MM.1S (cell line): ENCODE measurements at regions not wholly inside any gene's neighbourhood (a gene's known extent, or its start where the extent isn't known, plus 50 kb on each side); places are given as distances from the start of the nearest gene placed in this dataset.

Experiments used
- EZH2 ChIP-seq: fragments of 300-600 bp; sonication (generic); optimal IDR thresholded peaks from 2 replicates; pipeline ENCODE3; 2017; ENCODE audit warnings: low read depth, mild to moderate bottlenecking, antibody characterized with exemption, low read length, mixed read lengths
- EZH2phosphoT487 ChIP-seq: fragments of 300-600 bp; sonication (generic); IDR thresholded peaks from 2 replicates; pipeline ENCODE4 v1.6.1; 2018; ENCODE audit warnings: antibody characterized with exemption, low read length
- TF ChIP-seq, protein P1 (sequence below): fragments of 300-600 bp; sonication (generic); IDR thresholded peaks from 2 replicates; pipeline ENCODE4 v1.5.1; 2016; ENCODE audit warnings: antibody characterized with exemption, low read length, mixed read lengths

DNA sequence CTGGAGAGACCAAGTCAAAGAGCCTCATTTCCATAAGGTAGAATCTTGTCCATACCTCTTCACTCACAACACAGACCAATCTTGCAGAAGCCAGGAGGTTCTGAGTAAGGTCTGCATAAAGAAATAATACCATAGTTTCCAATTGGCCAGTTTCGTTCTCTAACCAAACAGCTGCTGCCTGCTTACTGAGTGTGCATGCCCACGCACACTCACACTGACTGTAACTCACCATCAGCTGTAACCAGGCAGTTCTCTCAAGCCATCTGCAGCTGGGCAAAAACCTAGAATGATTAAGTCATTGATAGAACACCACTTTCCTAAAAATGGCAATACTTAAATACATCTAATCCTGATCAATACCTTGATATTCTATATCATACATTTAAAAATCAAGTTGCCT is 106.6 kb upstream of the VAV3 start:
- TF ChIP-seq, protein P1, sequence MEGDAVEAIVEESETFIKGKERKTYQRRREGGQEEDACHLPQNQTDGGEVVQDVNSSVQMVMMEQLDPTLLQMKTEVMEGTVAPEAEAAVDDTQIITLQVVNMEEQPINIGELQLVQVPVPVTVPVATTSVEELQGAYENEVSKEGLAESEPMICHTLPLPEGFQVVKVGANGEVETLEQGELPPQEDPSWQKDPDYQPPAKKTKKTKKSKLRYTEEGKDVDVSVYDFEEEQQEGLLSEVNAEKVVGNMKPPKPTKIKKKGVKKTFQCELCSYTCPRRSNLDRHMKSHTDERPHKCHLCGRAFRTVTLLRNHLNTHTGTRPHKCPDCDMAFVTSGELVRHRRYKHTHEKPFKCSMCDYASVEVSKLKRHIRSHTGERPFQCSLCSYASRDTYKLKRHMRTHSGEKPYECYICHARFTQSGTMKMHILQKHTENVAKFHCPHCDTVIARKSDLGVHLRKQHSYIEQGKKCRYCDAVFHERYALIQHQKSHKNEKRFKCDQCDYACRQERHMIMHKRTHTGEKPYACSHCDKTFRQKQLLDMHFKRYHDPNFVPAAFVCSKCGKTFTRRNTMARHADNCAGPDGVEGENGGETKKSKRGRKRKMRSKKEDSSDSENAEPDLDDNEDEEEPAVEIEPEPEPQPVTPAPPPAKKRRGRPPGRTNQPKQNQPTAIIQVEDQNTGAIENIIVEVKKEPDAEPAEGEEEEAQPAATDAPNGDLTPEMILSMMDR, result no peak
- TF ChIP-seq EZH2 (no peak), EZH2phosphoT487 (no peak)
